Dedifferentiated amniotic fluid mesenchymal stem cell (primary cell): ENCODE measurements at regions not wholly inside any gene's neighbourhood (a gene's known extent, or its start where the extent isn't known, plus 50 kb on each side); places are given as distances from the start of the nearest gene placed in this dataset.

Source experiments
- DNase-seq: peaks from one replicate; pipeline ENCODE4 v3.0.0-alpha.2; 2016; ENCODE audit errors: extremely low spot score

DNA sequence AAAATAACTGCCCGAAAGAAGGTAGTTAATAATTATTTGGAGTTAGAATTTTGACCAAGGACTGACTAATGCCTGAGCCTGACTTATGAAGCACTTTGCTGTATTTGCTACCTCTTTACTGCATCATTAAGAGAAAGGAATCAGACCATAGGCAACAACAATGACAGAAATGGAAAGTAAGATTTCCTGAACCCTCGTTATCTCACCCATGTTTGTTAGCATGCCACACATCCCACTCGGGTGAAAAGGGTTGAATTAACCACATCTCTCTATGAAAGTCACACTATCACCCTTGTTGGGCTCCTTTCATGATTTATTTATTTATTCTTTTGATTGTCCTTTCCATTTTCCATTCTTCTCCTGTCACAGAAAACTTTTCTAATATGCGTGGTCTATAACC, 59.6 kb downstream of the OLIG3 start:
- DNase-seq, result no peak

- DNase-seq, result no peak
These were observed 62.1 kb downstream of the OLIG3 start for GRCh38 chr6:137432054-137432611.

GRCh38 chr6:137430954-137431353, 63.2 kb downstream of the OLIG3 start:
- no peak for DNase-seq

DNA sequence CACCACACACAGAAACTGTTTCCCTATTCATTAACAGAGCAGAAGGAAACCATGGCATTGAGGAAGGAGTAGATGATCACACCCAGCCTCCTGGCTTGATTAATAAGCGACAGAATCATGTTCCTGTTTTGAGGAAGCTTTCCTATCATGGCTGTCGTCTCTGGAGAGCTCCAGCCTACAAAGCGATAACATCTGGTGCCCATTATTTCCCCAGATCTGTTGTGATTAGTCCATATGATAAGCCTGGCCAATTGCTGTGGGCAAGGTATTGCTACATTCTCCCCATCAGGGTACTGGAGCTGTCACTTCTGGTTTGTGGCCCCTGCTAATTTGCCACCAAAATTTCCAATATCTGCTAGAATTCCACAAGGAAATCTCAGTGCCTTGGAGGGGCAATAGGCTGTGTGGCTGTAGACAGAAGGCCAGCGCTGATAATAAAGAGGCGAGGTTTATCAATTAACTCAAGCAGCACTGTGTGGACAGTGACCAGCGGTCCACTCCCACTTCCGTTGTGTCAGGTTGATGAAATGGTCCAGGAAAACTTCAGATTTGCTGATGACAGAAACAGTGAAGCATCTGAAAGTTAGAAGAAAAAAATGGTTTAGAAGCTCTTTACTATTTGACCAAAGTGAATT, 66.4 kb downstream of the OLIG3 start:
- no peak for DNase-seq

GRCh38 chr6:137426007-137426689, 68.0 kb downstream of the OLIG3 start:
- DNase-seq, result no peak

DNA sequence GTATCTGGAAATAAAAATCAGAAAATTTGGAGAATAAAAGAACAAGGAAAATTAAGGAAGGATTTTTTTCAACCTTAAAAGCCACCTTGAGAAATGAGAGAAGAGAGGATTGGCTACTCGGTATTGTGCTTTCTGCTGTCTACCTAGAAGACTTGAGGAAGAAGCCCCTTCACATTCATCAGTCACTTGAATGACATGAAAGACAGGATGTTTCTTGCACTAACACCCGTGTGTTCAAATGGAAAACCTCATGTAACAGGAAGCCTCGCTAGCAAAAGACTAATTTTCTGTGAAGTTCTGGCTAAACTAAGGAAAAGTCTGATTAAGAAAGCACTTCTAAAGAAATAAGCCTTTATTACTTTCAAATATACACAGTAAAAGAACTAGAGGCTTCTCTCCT, 69.9 kb downstream of the OLIG3 start:
- DNase-seq, result no peak

GRCh38 chr6:137423451-137424168, 70.6 kb downstream of the OLIG3 start:
- DNase-seq, result no peak

GRCh38 chr6:137417396-137417795, 76.8 kb downstream of the OLIG3 start:
- DNase-seq, result no peak

DNA sequence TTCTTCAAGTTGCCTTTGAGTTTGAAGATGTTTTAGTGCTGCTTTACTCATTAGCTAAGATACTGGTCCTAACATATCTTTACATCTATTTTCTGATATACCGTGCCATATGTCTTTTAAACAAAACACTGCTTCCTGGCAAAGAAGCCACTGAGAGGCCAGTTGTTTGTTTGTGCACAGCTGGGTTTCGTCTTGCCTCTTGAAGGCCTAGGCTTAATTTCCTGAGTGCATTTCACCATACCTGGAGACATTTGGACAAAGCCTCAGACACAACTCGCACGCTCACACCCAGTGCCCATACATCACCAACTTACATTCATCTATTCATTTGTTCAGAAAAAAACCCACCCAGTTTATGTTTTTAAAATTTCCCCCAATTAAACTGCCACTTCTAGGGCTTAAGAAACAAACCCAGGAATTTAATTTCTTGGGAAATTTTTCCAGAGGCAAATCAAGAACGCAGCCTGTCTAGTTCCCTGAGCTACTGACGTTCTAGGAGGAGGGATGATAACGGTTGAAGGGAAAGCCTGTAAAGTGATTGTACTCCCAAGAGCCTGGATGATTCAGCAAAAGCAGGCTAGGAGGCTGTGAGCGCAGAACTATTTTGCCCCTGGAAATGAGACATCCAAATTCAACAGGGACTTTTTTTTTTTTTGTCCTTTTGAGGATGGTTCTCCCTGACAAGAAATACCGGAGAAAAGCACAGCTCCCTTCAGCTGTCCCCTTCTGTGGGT, 77.7 kb downstream of the OLIG3 start:
- DNase-seq, result no peak

DNA sequence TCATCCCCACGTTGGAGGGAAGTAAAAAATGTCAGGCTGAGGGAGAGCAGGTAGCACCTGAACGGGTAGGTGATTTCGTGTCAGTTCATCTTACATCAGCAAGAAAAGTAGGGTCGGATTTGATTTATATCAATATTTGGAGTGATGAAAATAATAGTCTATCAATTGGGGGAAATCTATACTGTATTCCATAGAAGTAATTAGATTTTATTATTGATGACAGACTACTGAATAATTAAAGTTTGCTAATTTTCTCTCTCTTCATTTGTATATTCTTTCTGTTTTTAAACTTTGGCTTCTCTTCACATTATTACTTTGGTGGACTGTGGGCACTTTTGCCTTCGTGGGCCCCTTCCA, 78.4 kb downstream of the OLIG3 start:
- DNase-seq, result no peak

- peak; percentile 57 for DNase-seq
These were observed 78.9 kb downstream of the OLIG3 start for GRCh38 chr6:137415127-137415833.

DNA sequence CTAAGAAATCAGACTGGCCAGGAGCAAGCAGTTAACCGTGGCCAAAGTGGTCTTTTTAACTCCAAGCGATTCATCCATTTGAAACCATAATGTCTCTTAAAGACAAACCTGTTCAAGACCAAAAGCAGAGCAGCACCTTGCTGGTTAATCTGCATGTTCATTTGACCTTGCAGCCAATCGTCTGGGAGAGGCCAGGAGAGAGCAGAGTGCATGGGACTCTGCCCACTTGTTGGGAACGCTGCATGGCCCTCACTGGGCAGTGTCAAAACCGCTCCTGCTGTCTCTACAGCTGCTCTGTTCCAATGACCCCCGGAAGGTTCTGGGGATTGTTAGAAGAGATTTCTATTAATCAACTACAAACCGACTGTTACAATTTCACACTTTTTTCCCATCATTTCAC, 79.6 kb downstream of the OLIG3 start:
- DNase-seq, result no peak

DNA sequence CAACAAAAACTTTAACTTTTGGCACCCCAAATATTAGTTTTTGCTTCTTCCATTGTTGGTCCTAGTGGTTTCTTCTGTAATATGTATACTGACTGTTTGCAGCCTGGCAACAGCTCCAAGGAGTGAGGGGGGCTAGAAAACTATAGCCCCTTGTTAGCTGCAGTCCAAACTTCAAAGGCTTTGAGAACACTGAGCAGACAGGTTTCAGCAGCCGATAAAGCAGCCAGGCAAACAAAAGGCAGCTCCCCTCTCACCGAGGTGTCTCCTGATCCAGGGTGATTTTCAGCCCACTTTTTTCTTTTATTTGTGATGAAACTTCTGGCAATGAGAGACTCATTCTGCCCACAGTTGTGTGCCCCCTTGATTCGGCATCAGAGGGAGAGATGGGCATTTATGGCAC, 80.7 kb downstream of the OLIG3 start:
- no peak for DNase-seq

DNA sequence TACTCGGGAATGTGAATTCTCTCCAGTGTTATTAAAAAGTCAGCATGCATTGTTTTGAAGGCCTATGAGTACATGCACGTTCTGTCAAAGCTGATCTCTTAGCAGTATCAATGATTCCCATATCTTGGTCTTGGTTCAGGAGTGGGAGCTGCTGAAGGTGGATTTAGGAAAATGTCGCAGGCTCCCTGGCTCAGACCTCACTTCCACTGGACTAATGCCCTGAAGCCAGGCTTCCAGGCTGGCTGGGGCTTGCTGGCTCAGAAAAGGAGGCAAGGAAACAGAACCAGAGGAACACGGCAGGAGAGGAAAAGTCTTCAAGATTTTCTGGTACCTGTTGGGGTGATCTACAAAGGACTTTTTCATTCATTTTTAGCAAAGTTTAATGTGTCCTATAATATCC, 81.6 kb downstream of the OLIG3 start:
- DNase-seq, result no peak

DNA sequence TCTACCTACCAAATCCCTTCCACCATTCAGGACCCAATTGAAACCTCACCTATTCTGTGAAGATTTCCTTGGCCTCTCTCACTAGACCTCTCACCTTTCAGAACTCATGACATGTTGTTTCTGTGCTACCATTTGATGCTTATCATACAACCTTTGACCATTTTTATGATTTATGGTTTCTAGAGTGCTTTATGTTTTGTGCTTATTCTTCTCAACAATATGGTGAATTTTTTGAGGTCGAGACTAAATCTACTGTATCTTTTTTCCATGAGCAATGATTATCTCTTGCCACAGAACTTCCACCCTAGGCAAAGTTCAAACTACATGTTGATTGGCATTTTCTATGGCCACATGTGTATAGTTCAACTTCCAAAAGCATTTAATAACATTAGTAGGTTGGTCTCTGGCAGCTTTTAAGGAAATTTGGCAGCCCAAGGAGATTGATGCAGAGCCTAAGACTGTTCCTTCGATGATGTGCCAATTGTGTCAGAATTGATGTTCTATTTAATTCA, 84.9 kb downstream of the OLIG3 start:
- no peak for DNase-seq

- DNase-seq, result no peak
These were observed 86.4 kb downstream of the OLIG3 start for GRCh38 chr6:137407816-137408215.

DNA sequence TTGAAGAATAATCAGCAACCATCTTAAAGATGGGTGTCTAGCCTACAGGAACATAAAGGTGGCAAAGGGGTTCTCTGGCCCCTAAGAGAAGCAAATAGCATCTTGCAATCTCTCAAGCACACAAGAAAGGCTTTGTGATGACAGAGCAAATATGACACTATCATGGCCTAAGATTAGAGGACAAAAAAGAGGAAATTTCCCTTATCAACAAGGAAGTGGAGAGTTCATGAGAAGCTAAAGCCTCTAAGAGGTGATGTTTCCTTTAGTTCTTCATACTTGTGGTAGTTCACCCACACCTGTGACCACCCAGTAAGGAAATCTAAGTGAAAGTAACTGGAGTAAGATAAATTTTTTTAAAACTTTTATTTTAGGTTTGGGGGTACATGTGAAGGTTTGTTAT, 88.4 kb downstream of the OLIG3 start:
- DNase-seq, result no peak

GRCh38 chr6:137403855-137404254, 90.3 kb downstream of the OLIG3 start:
- DNase-seq, result no peak

DNA sequence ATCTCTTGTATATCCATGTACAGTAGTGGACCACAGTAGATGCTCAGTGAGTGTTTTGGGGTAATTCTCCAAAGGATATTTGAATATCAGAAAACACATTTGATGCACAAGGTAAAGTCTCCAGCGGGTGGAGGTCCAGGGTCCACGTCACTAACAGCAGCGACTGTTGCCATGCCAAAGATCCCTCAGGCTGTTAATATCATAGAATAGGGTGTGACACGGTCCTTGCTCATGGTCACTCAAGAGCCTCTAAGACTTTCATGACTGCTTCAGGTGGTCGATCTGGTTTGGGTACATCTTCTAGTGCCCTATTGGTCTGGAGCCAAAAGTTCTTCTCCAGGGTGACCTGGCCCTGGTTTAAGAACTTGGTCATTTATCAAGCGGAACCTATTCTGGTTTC, 90.8 kb downstream of the OLIG3 start:
- no peak for DNase-seq

DNA sequence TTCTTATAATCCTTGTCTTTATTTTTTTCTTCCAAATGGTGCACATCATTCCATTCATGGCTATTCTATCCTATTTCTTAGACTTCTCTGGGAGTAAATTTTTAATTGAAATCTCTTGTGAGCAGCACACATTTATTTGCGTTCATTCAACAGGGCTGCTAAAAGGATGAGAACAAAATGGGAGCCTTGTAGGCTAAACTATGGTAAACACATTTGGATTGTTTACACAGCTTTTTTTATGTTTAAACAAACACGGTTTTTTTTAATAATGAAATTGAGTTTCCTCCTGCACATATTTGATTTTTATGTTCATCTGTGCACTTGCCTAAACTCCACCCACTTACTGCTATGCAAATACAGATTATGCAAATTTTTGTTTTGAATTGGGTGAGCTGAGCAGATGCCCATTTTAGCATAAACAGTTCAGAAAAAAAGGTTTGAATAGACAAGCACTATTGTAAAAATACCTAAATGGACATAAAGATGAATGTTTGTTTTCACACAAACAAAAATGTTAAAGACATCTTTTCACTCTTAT, 92.0 kb downstream of the OLIG3 start:
- DNase-seq, result no peak

GRCh38 chr6:137401088-137401487, 93.1 kb downstream of the OLIG3 start:
- no peak for DNase-seq
